Endodermal cell (in vitro differentiated cells): ENCODE measurements at regions not wholly inside any gene's neighbourhood (a gene's known extent, or its start where the extent isn't known, plus 50 kb on each side); places are given as distances from the start of the nearest gene placed in this dataset.
"Not testable (repeated sequence)": the region's sequence is repeated elsewhere in the genome, so short reads cannot be mapped to it uniquely, and the experiment has no call there.

Source experiments
- DNase-seq: peaks from one replicate; pipeline ENCODE4 v3.0.0-alpha.2; 2017
- H3K27ac ChIP-seq: 2 replicates; pipeline ENCODE4 v1.5.1; 2013; ENCODE audit warnings: mild to moderate bottlenecking, low read depth, low read length, moderate library complexity
- H3K27me3 ChIP-seq: 2 replicates; pipeline ENCODE4 v1.6.1; 2013; ENCODE audit warnings: mild to moderate bottlenecking, low read length, moderate library complexity; ENCODE audit not compliant: insufficient read depth, control insufficient read depth, poor library complexity, severe bottlenecking
- H3K36me3 ChIP-seq: 2 replicates; pipeline ENCODE4 v1.7.0; 2013; ENCODE audit warnings: mild to moderate bottlenecking, low read length, moderate library complexity; ENCODE audit not compliant: control insufficient read depth, insufficient read depth
- H3K4me1 ChIP-seq: one replicate; pipeline ENCODE4 v1.7.0; 2013; ENCODE audit warnings: low read length; ENCODE audit not compliant: control insufficient read depth, insufficient read depth
- H3K4me3 ChIP-seq: 2 replicates; pipeline ENCODE4 v1.5.1; 2013; ENCODE audit warnings: mild to moderate bottlenecking, low read length, moderate library complexity
- H3K9ac ChIP-seq: 2 replicates; pipeline ENCODE4 v1.6.1; 2013; ENCODE audit warnings: mild to moderate bottlenecking, low read length, moderate library complexity; ENCODE audit not compliant: poor library complexity, severe bottlenecking; ENCODE audit errors: extremely low read depth
- H3K9me3 ChIP-seq: 2 replicates; pipeline ENCODE4 v1.6.1; 2013; ENCODE audit warnings: mild to moderate bottlenecking, low read length, moderate library complexity; ENCODE audit not compliant: control insufficient read depth
- H3K27ac Mint-ChIP-seq: 2 replicates; pipeline ENCODE4 v1.8.0; 2020; ENCODE audit warnings: mixed read lengths
- H3K27me3 Mint-ChIP-seq: 2 replicates; pipeline ENCODE4 v1.8.0; 2021; ENCODE audit warnings: mild to moderate bottlenecking, mixed read lengths; ENCODE audit not compliant: insufficient read depth
- H3K36me3 Mint-ChIP-seq: 2 replicates; pipeline ENCODE4 v1.8.0; 2020; ENCODE audit warnings: low read depth, mixed read lengths
- H3K4me1 Mint-ChIP-seq: 2 replicates; pipeline ENCODE4 v1.8.0; 2020; ENCODE audit warnings: mixed read lengths
- H3K4me3 Mint-ChIP-seq: 2 replicates; pipeline ENCODE4 v1.8.0; 2020; ENCODE audit warnings: mild to moderate bottlenecking, moderate library complexity, mixed read lengths
- H3K9me3 Mint-ChIP-seq: 2 replicates; pipeline ENCODE4 v1.8.0; 2020; ENCODE audit warnings: mild to moderate bottlenecking, mixed read lengths
- WGBS, 2 experiments: methylation state at CpG; one replicate each; pipeline versions ENCODE4 v1.1.5 to v1.1.7; 2013; ENCODE audit warnings: missing lambda C conversion rate in 2 of 2, mixed read lengths in 1 of 2; ENCODE audit not compliant: insufficient coverage in 1 of 2, insufficient read length in 1 of 2; 5-methylcytosine and 5-hydroxymethylcytosine counted together

DNA sequence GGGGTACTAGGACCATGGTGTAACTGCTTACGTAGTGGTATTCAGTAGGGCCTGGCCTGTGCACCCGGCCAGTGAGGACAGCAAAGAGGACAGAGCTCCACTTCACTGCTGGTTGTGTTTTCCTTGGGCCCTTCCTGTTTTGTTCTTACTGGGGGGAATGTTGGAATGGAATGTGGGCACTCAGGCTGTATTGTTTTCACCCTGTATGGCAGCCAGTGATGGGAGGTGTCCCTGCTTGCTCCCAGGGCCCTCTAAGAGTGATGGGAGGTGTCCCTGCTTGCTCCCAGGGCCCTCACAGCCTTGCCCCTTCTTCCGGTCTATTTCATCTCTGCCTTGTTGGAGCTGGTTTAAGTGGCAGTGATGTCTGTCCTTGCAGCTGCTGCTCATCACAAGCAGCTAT is 158.0 kb downstream of the ATP6V0E2 start:
- 98 to 100% methylated on average over 1 to 3 of the region's 3 CpGs for WGBS, 2 experiments
- not testable (repeated sequence) for H3K27me3 Mint-ChIP-seq, H3K9me3 ChIP-seq, H3K9ac ChIP-seq, H3K36me3 Mint-ChIP-seq, H3K27me3 ChIP-seq, H3K27ac Mint-ChIP-seq, H3K4me1 ChIP-seq, H3K4me3 ChIP-seq, DNase-seq, H3K27ac ChIP-seq, H3K4me3 Mint-ChIP-seq, H3K36me3 ChIP-seq, H3K9me3 Mint-ChIP-seq
- peaks cover 16% of the 10 kb centered on the region for H3K4me1 Mint-ChIP-seq

DNA sequence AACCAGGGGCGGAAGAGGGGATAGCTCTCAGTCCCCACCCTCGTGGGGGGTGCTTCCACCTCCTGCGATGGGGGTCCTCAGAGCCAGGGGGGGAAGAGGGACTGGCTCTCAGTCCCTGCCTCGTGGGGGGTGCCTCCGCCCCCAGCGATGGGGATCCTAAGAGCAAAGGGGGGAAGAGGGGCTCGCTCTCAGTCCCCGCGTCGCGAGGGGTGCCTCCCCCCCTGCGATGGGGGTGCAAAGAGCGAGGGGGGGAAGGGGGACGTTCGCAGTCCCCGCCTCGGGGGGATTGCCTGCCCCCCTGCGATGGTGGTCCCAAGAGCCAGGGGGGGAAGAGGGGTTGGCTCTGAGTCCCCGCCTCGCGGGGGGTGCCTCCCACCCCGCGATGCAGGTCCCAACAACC is 159.9 kb downstream of the ATP6V0E2 start:
- H3K4me3 Mint-ChIP-seq = not testable (repeated sequence)

DNA sequence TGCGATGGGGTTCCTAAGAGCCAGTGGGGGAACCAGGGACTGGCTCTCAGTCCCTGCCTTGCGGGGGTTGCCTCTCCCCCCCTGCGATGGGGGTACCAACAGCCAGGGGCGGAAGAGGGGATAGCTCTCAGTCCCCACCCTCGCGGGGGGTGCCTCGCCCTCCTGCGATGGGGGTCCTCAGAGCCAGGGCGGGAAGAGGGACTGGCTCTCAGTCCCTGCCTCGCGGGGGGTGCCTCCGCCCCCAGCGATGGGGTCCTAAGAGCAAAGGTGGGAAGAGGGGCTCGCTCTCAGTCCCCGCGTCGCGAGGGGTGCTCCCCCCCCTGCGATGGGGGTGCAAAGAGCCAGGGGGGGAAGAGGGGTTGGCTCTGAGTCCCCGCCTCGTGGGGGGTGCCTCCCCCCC is 162.0 kb downstream of the ATP6V0E2 start:
- not testable (repeated sequence) for H3K27me3 Mint-ChIP-seq, H3K27ac ChIP-seq, H3K9me3 Mint-ChIP-seq, H3K9ac ChIP-seq, H3K36me3 ChIP-seq, DNase-seq, H3K4me3 ChIP-seq, H3K4me3 Mint-ChIP-seq, H3K4me1 ChIP-seq, H3K9me3 ChIP-seq, H3K27ac Mint-ChIP-seq, H3K36me3 Mint-ChIP-seq, H3K27me3 ChIP-seq
- peaks cover 13% of the 10 kb centered on the region for H3K4me1 Mint-ChIP-seq
- 90 to 93% methylated on average over 2 to 18 of the region's 21 CpGs for WGBS, 2 experiments

More for the DNA sequence above, 159.9 kb downstream of the ATP6V0E2 start:
- not testable (repeated sequence) for H3K9me3 ChIP-seq, H3K4me3 ChIP-seq, H3K27me3 ChIP-seq, H3K9me3 Mint-ChIP-seq, H3K27ac Mint-ChIP-seq, H3K4me1 ChIP-seq, H3K36me3 ChIP-seq, DNase-seq, H3K9ac ChIP-seq, H3K27me3 Mint-ChIP-seq, H3K36me3 Mint-ChIP-seq, H3K27ac ChIP-seq
- 90 to 95% methylated on average over 2 to 14 of the region's 23 CpGs for WGBS, 2 experiments
- H3K4me1 Mint-ChIP-seq = peaks cover 16% of the 10 kb centered on the region

DNA sequence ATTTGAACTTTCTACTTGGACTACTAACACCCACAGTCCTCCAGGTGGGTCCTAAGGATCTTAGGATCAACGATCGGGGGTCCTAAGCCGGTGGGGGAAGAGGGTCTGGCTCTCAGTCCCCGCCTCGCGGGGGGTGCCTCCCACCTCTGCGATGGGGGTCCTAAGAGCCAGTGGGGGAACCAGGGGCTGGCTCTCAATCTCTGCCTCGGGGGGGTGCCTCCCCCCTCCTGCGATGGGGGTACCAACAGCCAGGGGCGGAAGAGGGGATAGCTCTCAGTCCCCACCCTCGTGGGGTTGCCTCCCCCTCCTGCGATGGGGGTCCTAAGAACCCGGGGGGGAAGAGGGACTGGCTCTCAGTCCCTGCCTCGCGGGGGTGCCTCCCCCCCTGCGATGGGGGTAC is 165.3 kb downstream of the ATP6V0E2 start:
- not testable (repeated sequence) for H3K27ac Mint-ChIP-seq

DNA sequence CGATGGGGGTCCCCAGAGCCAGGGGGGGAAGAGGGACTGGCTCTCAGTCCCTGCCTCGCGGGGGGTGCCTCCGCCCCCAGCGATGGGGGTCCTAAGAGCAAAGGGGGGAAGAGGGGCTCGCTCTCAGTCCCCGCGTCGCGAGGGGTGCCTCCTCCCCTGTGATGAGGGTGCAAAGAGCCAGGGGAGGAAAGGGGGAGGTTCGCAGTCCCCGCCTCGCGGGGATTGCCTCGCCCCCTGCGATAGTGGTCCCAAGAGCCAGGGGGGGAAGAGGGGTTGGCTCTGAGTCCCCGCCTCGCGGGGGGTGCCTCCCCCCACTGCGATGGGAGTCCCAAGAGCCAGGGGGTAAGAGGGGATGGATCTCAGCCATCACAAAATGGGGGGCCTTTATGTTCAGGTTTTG is 168.5 kb downstream of the ATP6V0E2 start:
- not testable (repeated sequence) for H3K9ac ChIP-seq, H3K36me3 ChIP-seq, H3K9me3 Mint-ChIP-seq, H3K4me3 Mint-ChIP-seq, H3K27ac Mint-ChIP-seq, H3K4me1 Mint-ChIP-seq, H3K36me3 Mint-ChIP-seq, H3K4me3 ChIP-seq, H3K4me1 ChIP-seq, H3K9me3 ChIP-seq, DNase-seq, H3K27ac ChIP-seq
- H3K27me3 Mint-ChIP-seq = peaks cover 34% of the 10 kb centered on the region
- WGBS, 2 experiments = 84% methylated on average over 10 of the region's 20 CpGs; no CpG with 5 or more reads in 1 of the 2 experiments
- peaks cover 28% of the 10 kb centered on the region for H3K27me3 ChIP-seq

More for the DNA sequence above, 165.3 kb downstream of the ATP6V0E2 start:
- H3K4me1 Mint-ChIP-seq, H3K9me3 ChIP-seq, H3K36me3 Mint-ChIP-seq, DNase-seq, H3K4me3 ChIP-seq, H3K27me3 ChIP-seq, H3K9ac ChIP-seq, H3K27ac ChIP-seq, H3K36me3 ChIP-seq, H3K4me3 Mint-ChIP-seq, H3K9me3 Mint-ChIP-seq, H3K4me1 ChIP-seq: not testable (repeated sequence)
- H3K27me3 Mint-ChIP-seq = peaks cover 12% of the 10 kb centered on the region
- 89 to 91% methylated on average over 11 to 13 of the region's 16 CpGs for WGBS, 2 experiments

DNA sequence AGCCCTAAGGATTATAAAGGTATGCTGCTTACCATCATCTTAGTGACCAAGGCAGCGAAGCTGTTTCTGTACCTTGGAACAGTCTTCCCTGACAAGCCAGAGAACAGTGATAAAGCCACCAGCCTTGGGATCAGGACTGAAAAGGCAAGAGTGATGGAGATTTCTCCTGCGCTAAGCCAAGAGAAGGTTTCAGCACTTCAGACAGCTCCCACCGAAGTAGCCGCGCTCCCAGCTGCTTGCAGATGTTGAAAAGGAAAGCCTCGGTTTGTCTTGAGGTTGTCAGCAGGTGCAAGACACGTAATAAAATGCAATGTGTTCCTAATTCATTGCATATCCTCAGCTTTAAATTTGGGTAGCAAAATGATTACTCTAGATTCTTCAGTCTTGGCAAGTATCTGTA is 171.0 kb downstream of the ATP6V0E2 start:
- H3K27me3 ChIP-seq = peaks cover 41% of the 10 kb centered on the region
- not testable (repeated sequence) for H3K27ac Mint-ChIP-seq, H3K4me1 ChIP-seq, H3K27ac ChIP-seq, H3K4me3 Mint-ChIP-seq, H3K9ac ChIP-seq, H3K9me3 Mint-ChIP-seq, H3K4me1 Mint-ChIP-seq, H3K4me3 ChIP-seq, H3K9me3 ChIP-seq, H3K36me3 Mint-ChIP-seq, H3K36me3 ChIP-seq
- H3K27me3 Mint-ChIP-seq = peaks cover 47% of the 10 kb centered on the region
- WGBS, 2 experiments = 0 to 13% methylated on average over 2 to 7 of the region's 7 CpGs
- DNase-seq = peak; percentile 84
